ENCODE measurements at regions not wholly inside any gene's neighbourhood (a gene's known extent, or its start where the extent isn't known, plus 50 kb on each side); places are given as distances from the start of the nearest gene placed in this dataset.
"Not testable (repeated sequence)": the region's sequence is repeated elsewhere in the genome, so short reads cannot be mapped to it uniquely, and the experiment has no call there.

GRCh38 chr15:20614549-20614948 lies 72.9 kb upstream of the GOLGA6L6 start:
- H3K4me3 ChIP-seq (ENCODE audit: low read depth in 2 of 2, low read length in 1 of 2); H2AFZ ChIP-seq (ENCODE audit: low read depth); H3K9me2 ChIP-seq; H4K20me1 ChIP-seq (ENCODE audit: insufficient read depth); H3K9ac ChIP-seq; H3K79me2 ChIP-seq (ENCODE audit: insufficient read depth); CTCF ChIA-PET; H3K4me1 ChIP-seq (ENCODE audit: control insufficient read depth in 1 of 2, insufficient read depth in 2 of 2, low read depth in 1 of 2, low read length in 1 of 2); H3K27me3 ChIP-seq (ENCODE audit: insufficient read depth); POLR2A ChIA-PET; DNase-seq; H3K9me3 ChIP-seq; H3K4me2 ChIP-seq; H3K36me3 ChIP-seq (replicated peaks in 1 of 2; ENCODE audit: control insufficient read depth in 1 of 2, insufficient read depth in 2 of 2, low read length in 1 of 2); H3F3A ChIP-seq (replicated peaks; ENCODE audit: insufficient read depth); H3K27ac ChIP-seq (ENCODE audit: low read depth in 2 of 2, low read length in 1 of 2): not testable (repeated sequence)
- 3% methylated on average over 7 of the region's 10 CpGs for whole genome bisulfite sequencing (ENCODE audit: low lambda C conversion rate)

GRCh38 chr15:20612796-20613195 lies 71.2 kb upstream of the GOLGA6L6 start:
- H3K27ac ChIP-seq (ENCODE audit: low read depth in 2 of 2, low read length in 1 of 2); H3K9me3 ChIP-seq; H3F3A ChIP-seq (replicated peaks; ENCODE audit: insufficient read depth); H3K4me1 ChIP-seq (ENCODE audit: control insufficient read depth in 1 of 2, insufficient read depth in 2 of 2, low read depth in 1 of 2, low read length in 1 of 2); CTCF ChIA-PET; H3K9me2 ChIP-seq; DNase-seq; H3K36me3 ChIP-seq (replicated peaks in 1 of 2; ENCODE audit: control insufficient read depth in 1 of 2, insufficient read depth in 2 of 2, low read length in 1 of 2); H3K9ac ChIP-seq; H2AFZ ChIP-seq (ENCODE audit: low read depth); H3K4me2 ChIP-seq; H3K79me2 ChIP-seq (ENCODE audit: insufficient read depth); H3K4me3 ChIP-seq (ENCODE audit: low read depth in 2 of 2, low read length in 1 of 2); POLR2A ChIA-PET; H3K27me3 ChIP-seq (ENCODE audit: insufficient read depth); H4K20me1 ChIP-seq (ENCODE audit: insufficient read depth): not testable (repeated sequence)
- WGBS (ENCODE audit: low lambda C conversion rate) = 6% methylated on average over 5 of the region's 15 CpGs

GRCh38 chr15:20612356-20612755 lies 70.8 kb upstream of the GOLGA6L6 start:
- H3K9me3 ChIP-seq; H3K36me3 ChIP-seq (replicated peaks in 1 of 2; ENCODE audit: control insufficient read depth in 1 of 2, insufficient read depth in 2 of 2, low read length in 1 of 2); H4K20me1 ChIP-seq (ENCODE audit: insufficient read depth); CTCF ChIA-PET; H3F3A ChIP-seq (replicated peaks; ENCODE audit: insufficient read depth); H3K27me3 ChIP-seq (ENCODE audit: insufficient read depth); H3K4me1 ChIP-seq (ENCODE audit: control insufficient read depth in 1 of 2, insufficient read depth in 2 of 2, low read depth in 1 of 2, low read length in 1 of 2); H3K4me3 ChIP-seq (ENCODE audit: low read depth in 2 of 2, low read length in 1 of 2); H3K4me2 ChIP-seq; H3K27ac ChIP-seq (ENCODE audit: low read depth in 2 of 2, low read length in 1 of 2); H3K79me2 ChIP-seq (ENCODE audit: insufficient read depth); POLR2A ChIA-PET; H3K9me2 ChIP-seq; DNase-seq; H2AFZ ChIP-seq (ENCODE audit: low read depth); H3K9ac ChIP-seq: not testable (repeated sequence)
- WGBS (ENCODE audit: low lambda C conversion rate) = 22% methylated on average over 6 of the region's 9 CpGs

DNA sequence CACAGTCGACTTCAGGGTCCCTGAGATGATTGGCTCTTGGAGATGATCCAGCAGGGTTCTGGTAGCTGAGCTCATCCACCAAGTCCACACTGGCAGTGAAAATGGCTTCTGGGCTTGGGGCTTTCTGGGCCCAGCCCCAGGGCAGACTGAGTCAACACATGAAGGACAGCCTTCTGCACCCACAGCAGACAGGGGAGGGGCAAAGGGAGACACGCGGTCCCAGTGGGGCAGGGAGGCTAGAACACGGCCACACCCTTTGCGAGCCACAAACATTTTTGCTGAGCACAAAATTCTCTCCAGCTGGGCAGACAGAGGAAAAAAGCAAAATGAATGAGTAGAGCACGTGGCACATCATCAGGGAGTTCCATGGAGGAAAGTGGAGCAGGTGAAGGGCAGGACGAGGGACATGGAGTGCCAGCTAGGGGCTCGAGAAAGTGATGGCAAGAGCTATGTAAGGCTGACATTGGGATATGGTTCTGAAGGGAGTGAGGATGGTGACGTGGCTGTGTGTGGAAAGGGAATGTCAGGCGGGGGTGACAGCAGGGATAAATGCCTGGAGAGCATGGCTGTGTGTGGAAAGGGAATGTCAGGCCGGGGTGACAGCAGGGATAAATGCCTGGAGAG lies 70.2 kb upstream of the GOLGA6L6 start:
- POLR2A ChIA-PET; H4K20me1 ChIP-seq (ENCODE audit: insufficient read depth); H3F3A ChIP-seq (replicated peaks; ENCODE audit: insufficient read depth); H3K27ac ChIP-seq (ENCODE audit: low read depth in 2 of 2, low read length in 1 of 2); H3K27me3 ChIP-seq (ENCODE audit: insufficient read depth); H3K9me3 ChIP-seq; H3K36me3 ChIP-seq (replicated peaks in 1 of 2; ENCODE audit: control insufficient read depth in 1 of 2, insufficient read depth in 2 of 2, low read length in 1 of 2); H3K4me2 ChIP-seq; H3K4me1 ChIP-seq (ENCODE audit: control insufficient read depth in 1 of 2, insufficient read depth in 2 of 2, low read depth in 1 of 2, low read length in 1 of 2); H3K79me2 ChIP-seq (ENCODE audit: insufficient read depth); DNase-seq; H2AFZ ChIP-seq (ENCODE audit: low read depth); H3K4me3 ChIP-seq (ENCODE audit: low read depth in 2 of 2, low read length in 1 of 2); H3K9me2 ChIP-seq; CTCF ChIA-PET; H3K9ac ChIP-seq: not testable (repeated sequence)
- no CpG with 5 or more reads among the region's 11 CpGs for WGBS (ENCODE audit: low lambda C conversion rate)

DNA sequence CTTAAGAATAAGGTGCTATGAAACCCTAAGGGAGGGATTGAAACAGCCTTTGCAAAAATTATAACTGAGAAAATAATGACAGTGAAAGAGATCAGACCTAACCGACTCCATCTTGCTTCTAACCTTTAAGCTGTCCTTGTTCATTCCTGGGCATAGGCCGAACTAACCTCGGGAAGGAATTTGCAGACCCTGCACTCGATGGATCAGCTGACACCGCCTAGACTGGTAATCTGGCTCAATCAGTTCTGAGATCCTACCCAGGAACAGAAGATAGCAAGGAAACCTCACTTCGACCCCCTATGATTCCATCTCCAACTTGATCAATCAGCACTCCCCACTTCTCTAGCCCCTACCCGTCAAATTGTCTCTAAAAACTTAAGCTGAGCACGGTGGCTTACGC lies 66.6 kb upstream of the GOLGA6L6 start:
- DNase-seq; CTCF ChIA-PET; H3K79me2 ChIP-seq (ENCODE audit: insufficient read depth); H3K36me3 ChIP-seq (replicated peaks in 1 of 2; ENCODE audit: control insufficient read depth in 1 of 2, insufficient read depth in 2 of 2, low read length in 1 of 2); H3F3A ChIP-seq (replicated peaks; ENCODE audit: insufficient read depth); H2AFZ ChIP-seq (ENCODE audit: low read depth); H3K9me3 ChIP-seq; H3K4me2 ChIP-seq; H3K4me3 ChIP-seq (ENCODE audit: low read depth in 2 of 2, low read length in 1 of 2); H3K27me3 ChIP-seq (ENCODE audit: insufficient read depth); H4K20me1 ChIP-seq (ENCODE audit: insufficient read depth); POLR2A ChIA-PET; H3K9me2 ChIP-seq; H3K4me1 ChIP-seq (ENCODE audit: control insufficient read depth in 1 of 2, insufficient read depth in 2 of 2, low read depth in 1 of 2, low read length in 1 of 2); H3K27ac ChIP-seq (ENCODE audit: low read depth in 2 of 2, low read length in 1 of 2); H3K9ac ChIP-seq: not testable (repeated sequence)
- 21% methylated on average over 6 of the region's 9 CpGs for WGBS (ENCODE audit: low lambda C conversion rate)

DNA sequence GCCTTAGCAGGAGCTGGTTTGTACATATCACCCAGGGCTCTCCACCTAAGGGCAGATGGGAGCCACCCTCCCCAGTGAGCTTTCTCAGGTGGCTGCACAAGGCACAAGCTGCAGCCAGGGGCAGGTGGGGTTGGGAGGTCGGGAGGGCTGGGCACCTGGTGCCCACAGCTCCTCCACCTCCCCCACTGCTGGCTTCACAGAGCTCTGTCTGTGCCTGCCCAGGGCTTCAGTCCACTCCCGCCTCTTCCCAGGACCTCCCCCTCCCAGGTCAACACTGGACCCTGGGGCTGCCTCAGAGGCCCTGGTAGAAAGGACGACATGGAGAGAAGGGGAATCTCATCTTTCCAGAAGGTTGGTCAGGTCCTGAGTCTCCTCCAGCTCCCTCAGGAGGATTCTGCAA lies 55.6 kb upstream of the GOLGA6L6 start:
- H2AFZ ChIP-seq (ENCODE audit: low read depth); H3K79me2 ChIP-seq (ENCODE audit: insufficient read depth); POLR2A ChIA-PET; CTCF ChIA-PET; H3F3A ChIP-seq (replicated peaks; ENCODE audit: insufficient read depth); H3K27me3 ChIP-seq (ENCODE audit: insufficient read depth); H3K9me2 ChIP-seq; H3K4me1 ChIP-seq (ENCODE audit: control insufficient read depth in 1 of 2, insufficient read depth in 2 of 2, low read depth in 1 of 2, low read length in 1 of 2); H4K20me1 ChIP-seq (ENCODE audit: insufficient read depth); H3K4me2 ChIP-seq; H3K4me3 ChIP-seq (ENCODE audit: low read depth in 2 of 2, low read length in 1 of 2); H3K36me3 ChIP-seq (replicated peaks in 1 of 2; ENCODE audit: control insufficient read depth in 1 of 2, insufficient read depth in 2 of 2, low read length in 1 of 2); H3K27ac ChIP-seq (ENCODE audit: low read depth in 2 of 2, low read length in 1 of 2); H3K9me3 ChIP-seq; DNase-seq; H3K9ac ChIP-seq: not testable (repeated sequence)
- 0% methylated on average over 1 of the region's 3 CpGs for WGBS (ENCODE audit: low lambda C conversion rate)

DNA sequence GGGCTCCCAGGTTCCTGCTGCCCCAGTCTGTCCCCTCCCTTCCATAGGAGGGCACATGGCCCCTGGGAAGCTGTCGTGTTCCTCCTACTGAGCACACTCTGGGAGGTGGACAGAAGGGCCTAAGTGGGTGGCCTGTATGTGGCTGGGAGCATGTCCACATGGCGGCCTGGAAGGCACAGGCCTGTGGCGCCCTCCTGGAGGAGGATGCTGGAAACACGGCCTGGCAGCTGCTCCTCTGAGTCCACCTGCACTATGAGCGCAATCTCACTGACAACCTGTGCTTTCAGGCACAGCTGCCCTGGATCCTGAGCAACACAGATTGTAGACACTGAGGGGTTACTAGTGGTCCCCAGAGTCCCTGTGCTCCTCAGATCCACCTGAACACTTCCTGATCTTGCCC lies 52.6 kb upstream of the GOLGA6L6 start:
- H3K27me3 ChIP-seq (ENCODE audit: insufficient read depth); H3K79me2 ChIP-seq (ENCODE audit: insufficient read depth); H2AFZ ChIP-seq (ENCODE audit: low read depth); H3K4me1 ChIP-seq (ENCODE audit: control insufficient read depth in 1 of 2, insufficient read depth in 2 of 2, low read depth in 1 of 2, low read length in 1 of 2); H3K9me3 ChIP-seq; H3K4me3 ChIP-seq (ENCODE audit: low read depth in 2 of 2, low read length in 1 of 2); H3K9ac ChIP-seq; H4K20me1 ChIP-seq (ENCODE audit: insufficient read depth); H3K36me3 ChIP-seq (replicated peaks in 1 of 2; ENCODE audit: control insufficient read depth in 1 of 2, insufficient read depth in 2 of 2, low read length in 1 of 2); CTCF ChIA-PET; H3F3A ChIP-seq (replicated peaks; ENCODE audit: insufficient read depth); H3K27ac ChIP-seq (ENCODE audit: low read depth in 2 of 2, low read length in 1 of 2); H3K9me2 ChIP-seq; H3K4me2 ChIP-seq; DNase-seq; POLR2A ChIA-PET: not testable (repeated sequence)
- no CpG with 5 or more reads among the region's 5 CpGs for WGBS (ENCODE audit: low lambda C conversion rate)

Data from SK-N-SH (cell line).